Renal cortex interstitium (tissue), 11 donors: ENCODE measurements at regions not wholly inside any gene's neighbourhood (a gene's known extent, or its start where the extent isn't known, plus 50 kb on each side); places are given as distances from the start of the nearest gene placed in this dataset.

Experiments used
- DNase-seq, 11 donors: peaks; one replicate each; pipeline ENCODE4 v3.0.0-alpha.2; 2013; ENCODE audit warnings: low read depth in 9 of 11, low spot score in 4 of 11; ENCODE audit errors: extremely low read depth in 1 of 11

GRCh38 chr5:3912790-3913189 lies 317.2 kb downstream of the IRX1 start:
- no peak for DNase-seq

DNA sequence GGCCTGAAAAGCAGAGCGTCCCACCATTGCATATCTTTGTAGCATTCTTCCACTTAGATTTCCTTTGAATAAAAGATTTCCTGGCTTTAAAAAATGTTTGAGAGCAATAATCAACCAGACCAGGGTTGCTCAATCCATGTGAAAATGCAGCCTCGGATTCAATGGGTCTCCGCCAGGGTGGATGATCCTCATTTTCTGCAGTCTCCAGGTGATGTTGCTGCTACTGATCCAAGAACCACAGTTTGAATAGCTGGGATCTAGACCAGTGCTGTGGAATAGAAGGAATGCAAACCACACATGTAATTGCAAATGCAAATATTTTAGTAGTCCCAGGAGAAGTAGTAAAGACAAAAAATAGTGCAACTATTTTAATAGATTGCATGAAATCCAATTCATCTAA lies 317.6 kb downstream of the IRX1 start:
- no peak for DNase-seq

- DNase-seq = no peak
Observed at GRCh38 chr5:3925022-3925421, 329.4 kb downstream of the IRX1 start.

GRCh38 chr5:3925935-3926334 lies 330.3 kb downstream of the IRX1 start:
- no peak for DNase-seq

GRCh38 chr5:3929799-3930198 lies 334.2 kb downstream of the IRX1 start:
- DNase-seq = no peak

GRCh38 chr5:3931976-3932375 lies 336.3 kb downstream of the IRX1 start:
- no peak for DNase-seq

DNA sequence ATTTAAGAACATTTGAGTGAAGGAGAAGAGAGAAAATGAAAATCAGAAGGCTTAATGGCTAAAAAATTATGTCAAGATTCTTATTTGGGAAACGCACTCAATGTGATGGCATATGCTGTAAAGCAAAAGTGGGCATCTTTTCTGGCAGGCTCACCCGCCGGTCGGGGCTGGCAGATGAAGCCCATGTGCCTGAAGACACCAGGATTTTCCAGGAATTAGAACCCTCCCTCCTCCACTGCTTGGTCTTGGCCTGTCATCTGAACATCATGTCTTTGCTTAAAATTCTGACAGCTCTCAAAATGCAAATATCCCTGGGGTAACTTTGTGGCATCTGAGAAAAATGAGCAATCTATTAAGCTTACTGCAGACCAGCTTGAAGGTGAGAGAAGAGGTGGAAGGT lies 337.9 kb downstream of the IRX1 start:
- DNase-seq = no peak

- no peak for DNase-seq
Observed at GRCh38 chr5:3933966-3934365, 338.3 kb downstream of the IRX1 start.

GRCh38 chr5:3943859-3944258 lies 348.2 kb downstream of the IRX1 start:
- no peak for DNase-seq

DNA sequence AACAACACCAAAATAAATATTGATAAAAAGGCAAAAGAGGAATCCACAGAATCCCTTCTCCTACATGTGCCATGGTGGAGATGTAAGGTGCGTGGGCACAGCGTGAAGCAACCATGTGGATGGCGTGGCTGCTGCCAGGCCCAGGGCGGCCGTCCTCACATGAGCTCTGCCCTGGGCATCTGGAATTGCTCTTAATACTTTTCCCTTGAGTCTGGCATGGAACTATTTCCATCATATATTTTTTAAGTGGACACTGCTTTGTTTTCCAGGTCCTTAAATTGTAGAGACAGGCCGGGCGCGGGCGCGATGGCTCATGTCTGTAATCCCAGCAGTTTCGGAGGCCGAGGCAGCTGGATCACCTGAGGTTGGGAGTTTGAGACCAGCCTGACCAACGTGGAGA lies 349.3 kb downstream of the IRX1 start:
- no peak for DNase-seq

- DNase-seq = no peak
Observed at GRCh38 chr5:3948838-3949237, 353.2 kb downstream of the IRX1 start.

DNA sequence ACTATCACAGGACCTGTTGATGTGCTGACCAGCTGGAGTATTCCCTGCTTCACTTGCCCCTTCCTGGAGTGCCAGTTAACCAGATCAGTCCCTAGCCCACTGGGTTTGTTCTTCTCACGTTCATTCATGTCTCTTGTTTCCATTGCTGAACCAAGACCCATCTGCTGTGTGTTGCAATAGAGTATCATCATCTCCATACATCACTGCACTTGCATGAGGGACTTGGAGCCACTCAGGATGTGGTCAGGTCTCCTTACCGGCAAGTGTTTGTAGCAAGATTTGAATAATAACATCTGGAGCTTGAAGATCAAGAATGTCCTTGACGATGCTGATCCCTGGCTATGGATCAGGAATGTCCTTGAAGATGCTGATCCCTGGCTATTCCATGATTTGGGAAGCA lies 358.6 kb downstream of the IRX1 start:
- no peak for DNase-seq

GRCh38 chr5:3954633-3955032 lies 359.0 kb downstream of the IRX1 start:
- DNase-seq = no peak

GRCh38 chr5:3957658-3958057 lies 362.0 kb downstream of the IRX1 start:
- DNase-seq = no peak

GRCh38 chr5:3958389-3958788 lies 362.8 kb downstream of the IRX1 start:
- no peak for DNase-seq

- no peak for DNase-seq
Observed at GRCh38 chr5:3962113-3962512, 366.5 kb downstream of the IRX1 start.

GRCh38 chr5:3963652-3964051 lies 368.0 kb downstream of the IRX1 start:
- no peak for DNase-seq

DNA sequence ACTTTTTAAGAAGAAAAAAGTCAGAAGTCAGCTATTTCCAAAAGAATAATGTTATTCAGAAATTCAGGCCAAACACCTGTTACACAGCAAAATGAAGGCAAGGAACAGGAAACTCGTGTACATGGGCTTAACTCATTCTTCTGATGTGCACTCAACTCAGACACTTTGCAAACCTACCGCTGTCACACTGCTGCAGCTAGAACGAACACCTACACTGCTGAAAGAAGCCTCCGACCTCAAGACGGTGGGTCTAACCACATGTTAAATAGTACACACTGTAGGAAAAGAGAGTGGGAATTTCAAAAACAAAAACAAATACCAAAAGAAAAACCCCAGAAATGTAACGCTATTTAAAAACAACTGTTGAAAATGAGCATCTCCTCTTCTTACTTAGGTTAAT lies 384.5 kb downstream of the IRX1 start:
- DNase-seq = no peak

DNA sequence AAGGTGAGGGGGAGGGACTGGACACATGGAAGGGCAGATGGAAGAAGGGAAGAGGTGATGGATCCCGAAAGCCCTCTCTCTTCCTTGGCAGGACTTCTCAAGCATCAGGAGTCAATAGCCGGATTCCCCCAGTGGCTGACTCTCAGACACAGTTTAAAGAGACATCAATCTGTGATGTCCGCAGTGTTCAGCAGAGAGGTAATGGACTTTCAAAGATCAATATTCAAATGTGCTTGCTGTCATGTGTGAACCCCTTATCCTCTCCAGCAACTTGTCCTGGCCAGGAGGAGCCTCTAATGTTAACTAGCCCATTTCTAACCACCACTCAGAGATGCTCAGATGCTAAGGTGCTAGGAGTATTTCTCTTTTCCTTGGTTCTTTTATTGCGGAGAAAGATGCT lies 392.2 kb downstream of the IRX1 start:
- no peak for DNase-seq

- no peak for DNase-seq
Observed at GRCh38 chr5:3993856-3994473, 398.3 kb downstream of the IRX1 start.

GRCh38 chr5:3994628-3995027 lies 399.0 kb downstream of the IRX1 start:
- DNase-seq = no peak
